Ascending aorta (tissue), 2 donors: ENCODE measurements at regions not wholly inside any gene's neighbourhood (a gene's known extent, or its start where the extent isn't known, plus 50 kb on each side); places are given as distances from the start of the nearest gene placed in this dataset.

Experiments
- DNase-seq, 2 donors: peaks; one replicate each; pipeline ENCODE4 v3.0.0-alpha.2; 2019; ENCODE audit warnings: low spot score in 2 of 2
- H3K27ac ChIP-seq, 2 donors: fragments of 200-600 bp; sonication (generic); one replicate each; pipeline ENCODE4 v1.5.1; 2016 to 2017; ENCODE audit warnings: mild to moderate bottlenecking in 1 of 2
- H3K27me3 ChIP-seq: fragments of 200-600 bp; sonication (generic); one replicate; pipeline ENCODE4 v1.5.1; 2017
- H3K36me3 ChIP-seq, 2 donors: fragments of 200-600 bp; sonication (generic); one replicate each; pipeline ENCODE4 v1.5.1; 2016
- H3K4me1 ChIP-seq, 2 donors: fragments of 200-600 bp; sonication (generic); one replicate each; pipeline ENCODE4 v1.5.1; 2016 to 2017; ENCODE audit warnings: mild to moderate bottlenecking in 1 of 2
- H3K4me3 ChIP-seq, 2 donors: fragments of 200-600 bp; sonication (generic); one replicate each; pipeline ENCODE4 v1.5.1; 2016 to 2017; ENCODE audit warnings: mild to moderate bottlenecking in 1 of 2
- H3K9me3 ChIP-seq, 2 donors: fragments of 200-600 bp; sonication (generic); one replicate each; pipeline ENCODE4 v1.5.1; 2016
- CTCF ChIP-seq, 3 experiments: fragments of 200-600 bp in 2 of 3; fragments of 450-650 bp in 1 of 3; sonication (generic) in 2 of 3; IDR thresholded peaks; one replicate each; pipeline ENCODE4 v1.5.1; 2016 to 2019; ENCODE audit warnings: antibody characterized with exemption in 3 of 3, mild to moderate bottlenecking in 1 of 3, moderate library complexity in 1 of 3
- intact Hi-C: fragments of 100-400 bp; cut with DNase I; formaldehyde crosslinking; loops from one replicate; pipeline ENCODE4 v1.15.1; 2023

GRCh38 chr5:125528881-125529280, 782.4 kb upstream of the ZNF608 start:
- H3K4me1 ChIP-seq: peaks cover 0 to 2% of the 10 kb centered on the region in 2 donors
- no peaks in the 10 kb centered on the region for H3K36me3 ChIP-seq
- H3K4me3 ChIP-seq: no peak overlapping the region
- intact Hi-C loops: no loop called here
- no peak overlapping the region for H3K27ac ChIP-seq
- no peak for TF ChIP-seq CTCF (IDR thresholded peaks at IDR 0.05)
- peaks cover 0 to 6% of the 10 kb centered on the region in 2 donors for H3K9me3 ChIP-seq
- DNase-seq: no peak
- H3K27me3 ChIP-seq: no peaks in the 10 kb centered on the region

GRCh38 chr5:125530833-125531615, 784.6 kb upstream of the ZNF608 start:
- no peaks in the 10 kb centered on the region for H3K27me3 ChIP-seq
- H3K27ac ChIP-seq: no peak overlapping the region
- no peak overlapping the region for H3K4me3 ChIP-seq
- DNase-seq: no peak
- TF ChIP-seq CTCF (IDR thresholded peaks at IDR 0.05): no peak
- intact Hi-C loops: no loop called here
- H3K4me1 ChIP-seq: peaks cover 0 to 2% of the 10 kb centered on the region in 2 donors
- peaks cover 0 to 6% of the 10 kb centered on the region in 2 donors for H3K9me3 ChIP-seq
- no peaks in the 10 kb centered on the region for H3K36me3 ChIP-seq

DNA sequence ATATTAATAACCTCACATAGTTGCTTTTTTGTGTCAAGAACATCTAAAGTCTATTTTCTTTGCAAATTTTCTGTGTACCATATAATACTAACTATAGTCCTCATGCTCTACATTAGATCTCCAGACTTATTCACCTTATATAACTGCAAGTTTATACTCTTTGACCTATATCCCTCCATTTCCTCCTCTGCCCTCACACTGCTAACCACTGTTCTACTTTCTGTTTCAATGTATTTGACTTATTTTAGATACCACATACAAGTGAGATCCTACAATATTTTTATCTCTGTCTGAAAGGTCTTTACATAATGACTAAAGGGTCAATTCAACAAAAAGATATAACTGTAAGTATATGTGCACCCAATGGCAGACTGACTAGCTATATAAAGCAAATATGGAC, 789.7 kb upstream of the ZNF608 start:
- no peak for TF ChIP-seq CTCF (IDR thresholded peaks at IDR 0.05)
- Histone ChIP-seq H3K9me3 (peaks cover 0 to 21% of the 10 kb centered on the region in 2 donors), H3K36me3 (no peaks in the 10 kb centered on the region), H3K27me3 (no peaks in the 10 kb centered on the region), H3K4me3 (no peak overlapping the region), H3K27ac (no peak overlapping the region), H3K4me1 (no peaks in the 10 kb centered on the region)
- DNase-seq: no peak
- intact Hi-C loops: no loop called here

DNA sequence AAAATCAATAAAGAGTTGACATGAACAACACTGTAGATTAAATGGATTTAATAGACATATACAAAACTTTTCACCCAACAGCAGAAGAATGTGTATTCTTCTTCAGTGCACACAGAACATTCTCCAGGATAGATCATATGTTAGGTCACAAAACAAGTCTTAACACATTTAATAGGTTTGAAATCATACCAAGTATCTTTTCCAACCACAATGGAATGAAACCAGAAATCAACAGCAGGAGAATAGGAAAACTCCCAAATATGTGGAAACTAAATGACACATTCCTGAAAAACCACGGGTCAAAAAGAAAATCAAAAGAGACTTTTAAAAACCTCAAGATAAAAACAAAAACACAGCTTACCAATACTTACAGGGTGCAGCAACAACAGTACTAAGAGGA, 790.1 kb upstream of the ZNF608 start:
- DNase-seq: no peak
- no peaks in the 10 kb centered on the region for H3K4me1 ChIP-seq
- no peak overlapping the region for H3K4me3 ChIP-seq
- H3K27me3 ChIP-seq: no peaks in the 10 kb centered on the region
- intact Hi-C loops: no loop called here
- H3K36me3 ChIP-seq: no peaks in the 10 kb centered on the region
- H3K27ac ChIP-seq: no peak overlapping the region
- no peak for TF ChIP-seq CTCF (IDR thresholded peaks at IDR 0.05)
- peaks cover 0 to 21% of the 10 kb centered on the region in 2 donors for H3K9me3 ChIP-seq

- intact Hi-C loops: no loop called here
- peaks cover 0 to 21% of the 10 kb centered on the region in 2 donors for H3K9me3 ChIP-seq
- no peak overlapping the region for H3K27ac ChIP-seq
- H3K4me1 ChIP-seq: no peaks in the 10 kb centered on the region
- H3K27me3 ChIP-seq: no peaks in the 10 kb centered on the region
- H3K4me3 ChIP-seq: no peak overlapping the region
- H3K36me3 ChIP-seq: no peaks in the 10 kb centered on the region
- no peak for DNase-seq
- no peak for TF ChIP-seq CTCF (IDR thresholded peaks at IDR 0.05)
These were observed 791.2 kb upstream of the ZNF608 start for GRCh38 chr5:125537661-125538060.
